ENCODE measurements at regions not wholly inside any gene's neighbourhood (a gene's known extent, or its start where the extent isn't known, plus 50 kb on each side); places are given as distances from the start of the nearest gene placed in this dataset.

GRCh38 chr5:24135536-24135935 lies 509.2 kb downstream of the CDH10 start:
- no peak overlapping the region for H3K27ac ChIP-seq (ENCODE audit: extremely low read length, insufficient read depth, low read length)
- no peaks in the 10 kb centered on the region for H3K36me3 ChIP-seq (replicated peaks in 1 of 2; ENCODE audit: control insufficient read depth in 1 of 2, insufficient read depth in 2 of 2, low read length in 2 of 2)
- no peak overlapping the region for H3K4me2 ChIP-seq (ENCODE audit: low read depth, low read length)
- DNase-seq (ENCODE audit: low spot score) (no peak), FAIRE-seq (no peak), ATAC-seq (no peak)
- intact Hi-C loops (cut with micrococcal nuclease; ENCODE audit: unreplicated experiment) (no loop called here), in situ Hi-C loops (cut with HindIII; ENCODE audit: extremely low pct_ligation_motif_present, low pct_unique_long_range_greater_than_20kb) (no loop called here)
- no peak overlapping the region for H2AFZ ChIP-seq (ENCODE audit: low read length)
- H3K4me3 ChIP-seq (replicated peaks in 1 of 3; ENCODE audit: insufficient read depth in 1 of 3, low read depth in 2 of 3, low read length in 3 of 3), result no peak overlapping the region
- no peak for TF ChIP-seq SAP130 (CRISPR knock-in tag; IDR thresholded peaks at IDR 0.05; ENCODE audit: low read depth)
- no peak for TF ChIP-seq PRPF4 (IDR thresholded peaks at IDR 0.05; ENCODE audit: low read depth, low read length, poor library complexity, severe bottlenecking)
- TF ChIP-seq ZFYVE20 (CRISPR knock-in tag; IDR thresholded peaks at IDR 0.05; ENCODE audit: borderline replicate concordance, low read depth), result no peak
- no peak for TF ChIP-seq ZNF547 (CRISPR knock-in tag; IDR thresholded peaks at IDR 0.05)
- no peak for TF ChIP-seq NFRKB (IDR thresholded peaks at IDR 0.05)
- no peak for TF ChIP-seq ZBTB3 (CRISPR knock-in tag; IDR thresholded peaks at IDR 0.05; ENCODE audit: borderline replicate concordance, low read depth)
- TF ChIP-seq RARA (CRISPR knock-in tag; IDR thresholded peaks at IDR 0.05), result no peak
- TF ChIP-seq THAP11 (CRISPR knock-in tag; IDR thresholded peaks at IDR 0.05), result no peak
- TF ChIP-seq GABPA (IDR thresholded peaks at IDR 0.05; ENCODE audit: low read depth, low read length), result no peak
- TF ChIP-seq GABPA (CRISPR knock-in tag; IDR thresholded peaks at IDR 0.05; ENCODE audit: low read depth), result no peak
- no peak for TF ChIP-seq AGO1 (IDR thresholded peaks at IDR 0.05; ENCODE audit: low read depth, low read length, poor library complexity, severe bottlenecking)
- TF ChIP-seq DZIP1 (CRISPR knock-in tag; IDR thresholded peaks at IDR 0.05), result no peak
- no peak for TF ChIP-seq ZBTB4 (CRISPR knock-in tag; IDR thresholded peaks at IDR 0.05; ENCODE audit: borderline replicate concordance)
- TF ChIP-seq BATF2 (CRISPR knock-in tag; IDR thresholded peaks at IDR 0.05), result no peak
- H3K79me2 ChIP-seq (ENCODE audit: insufficient read depth, low read length), result no peaks in the 10 kb centered on the region
- no peak overlapping the region for H3K9ac ChIP-seq (ENCODE audit: insufficient read depth, low read depth, low read length)
- no peaks in the 10 kb centered on the region for H3K9me3 ChIP-seq (ENCODE audit: low read length)
- H3K27me3 ChIP-seq (ENCODE audit: control insufficient read depth in 1 of 2, insufficient read depth in 2 of 2, low read length in 2 of 2), result no peaks in the 10 kb centered on the region
- no peaks in the 10 kb centered on the region for H4K20me1 ChIP-seq (ENCODE audit: insufficient read depth, low read length)
- ChIA-PET POLR2A (no interaction called here), CTCF (ENCODE audit: low intra/inter-chr PET ratio, low total read pairs) (no interaction called here)
- no TSS peak for BruUV-seq (replicated peaks)
- no peaks in the 10 kb centered on the region for H3K4me1 ChIP-seq (ENCODE audit: insufficient read depth, low read length)

Data from HepG2 (cell line).